ENCODE measurements at regions not wholly inside any gene's neighbourhood (a gene's known extent, or its start where the extent isn't known, plus 50 kb on each side); places are given as distances from the start of the nearest gene placed in this dataset.
"Not testable (repeated sequence)": the region's sequence is repeated elsewhere in the genome, so short reads cannot be mapped to it uniquely, and the experiment has no call there.

GRCh38 chr2:38243186-38243880 is 133.7 kb downstream of the ATL2 start:
- H3K36me3 ChIP-seq, result no peaks in the 10 kb centered on the region
- H3K27ac ChIP-seq, result no peak overlapping the region
- ATAC-seq (ENCODE audit: low FRiP score in 2 of 2) (no peak), DNase-seq (no peak)
- WGBS, 2 donors, result 72 to 85% methylated on average over 3 of the region's 3 CpGs
- TF ChIP-seq POLR2A (IDR thresholded peaks at IDR 0.05), result no peak
- TF ChIP-seq EP300 (IDR thresholded peaks at IDR 0.05), result no peak
- TF ChIP-seq POLR2AphosphoS5 (IDR thresholded peaks at IDR 0.05), result no peak
- TF ChIP-seq CTCF (IDR thresholded peaks at IDR 0.05), result no peak
- no peaks in the 10 kb centered on the region for H3K9me3 ChIP-seq
- H3K4me3 ChIP-seq, result no peak overlapping the region
- H3K27me3 ChIP-seq, result no peaks in the 10 kb centered on the region
- no peaks in the 10 kb centered on the region for H3K4me1 ChIP-seq

GRCh38 chr2:38239452-38239851 is 137.6 kb downstream of the ATL2 start:
- Histone ChIP-seq H3K27me3 (no peaks in the 10 kb centered on the region), H3K4me3 (no peak overlapping the region), H3K27ac (no peak overlapping the region), H3K4me1 (no peaks in the 10 kb centered on the region), H3K36me3 (no peaks in the 10 kb centered on the region), H3K9me3 (no peaks in the 10 kb centered on the region)
- no peak for DNase-seq
- 96% methylated on average over 10 of the region's 10 CpGs for WGBS, 2 donors
- TF ChIP-seq CTCF (IDR thresholded peaks at IDR 0.05) (no peak), POLR2A (IDR thresholded peaks at IDR 0.05) (no peak), EP300 (IDR thresholded peaks at IDR 0.05) (no peak), POLR2AphosphoS5 (IDR thresholded peaks at IDR 0.05) (no peak)
- peak in 1 of 2 donors; percentile 48 for ATAC-seq (ENCODE audit: low FRiP score in 2 of 2)

GRCh38 chr2:38238705-38239104 is 138.4 kb downstream of the ATL2 start:
- not testable (repeated sequence) for H3K27ac ChIP-seq

GRCh38 chr2:38237311-38237710 is 139.8 kb downstream of the ATL2 start:
- Histone ChIP-seq H3K27ac (no peak overlapping the region), H3K36me3 (no peaks in the 10 kb centered on the region), H3K9me3 (no peaks in the 10 kb centered on the region), H3K4me1 (no peaks in the 10 kb centered on the region), H3K4me3 (no peak overlapping the region), H3K27me3 (no peaks in the 10 kb centered on the region)
- 93% methylated on average over 2 of the region's 2 CpGs for WGBS, 2 donors
- ATAC-seq (ENCODE audit: low FRiP score in 2 of 2) (no peak), DNase-seq (no peak)
- no peak for TF ChIP-seq POLR2A (IDR thresholded peaks at IDR 0.05)
- TF ChIP-seq CTCF (IDR thresholded peaks at IDR 0.05), result no peak
- no peak for TF ChIP-seq POLR2AphosphoS5 (IDR thresholded peaks at IDR 0.05)
- no peak for TF ChIP-seq EP300 (IDR thresholded peaks at IDR 0.05)

More at GRCh38 chr2:38238705-38239104, 138.4 kb downstream of the ATL2 start:
- H3K27me3 ChIP-seq; H3K4me1 ChIP-seq; H3K4me3 ChIP-seq; H3K9me3 ChIP-seq; H3K36me3 ChIP-seq; DNase-seq; ATAC-seq (ENCODE audit: low FRiP score in 2 of 2): not testable (repeated sequence)
- WGBS, 2 donors, result 96 to 98% methylated on average over 5 of the region's 5 CpGs

- Histone ChIP-seq H3K36me3 (no peaks in the 10 kb centered on the region), H3K9me3 (no peaks in the 10 kb centered on the region), H3K4me3 (no peak overlapping the region), H3K27ac (no peak overlapping the region), H3K27me3 (no peaks in the 10 kb centered on the region), H3K4me1 (no peaks in the 10 kb centered on the region)
- TF ChIP-seq CTCF (IDR thresholded peaks at IDR 0.05), result no peak
- peak in 1 of 2 donors; percentile 92 for ATAC-seq (ENCODE audit: low FRiP score in 2 of 2)
- 92% methylated on average over 9 of the region's 9 CpGs for WGBS, 2 donors
- DNase-seq, result no peak
Observed at GRCh38 chr2:38233231-38233983, 143.7 kb downstream of the ATL2 start.

Data from upper lobe of left lung (tissue), 6 donors.